ENCODE measurements at regions not wholly inside any gene's neighbourhood (a gene's known extent, or its start where the extent isn't known, plus 50 kb on each side); places are given as distances from the start of the nearest gene placed in this dataset.

GRCh38 chr7:108628678-108629077, 59.0 kb downstream of the DNAJB9 start:
- no peak for TF ChIP-seq MAFK (IDR thresholded peaks at IDR 0.05; ENCODE audit: low read depth, low read length)
- TF ChIP-seq CTCF (conservative IDR thresholded peaks at IDR 0.05; ENCODE audit: low read depth, low read length), result no peak
- no peak for TF ChIP-seq SMC3 (IDR thresholded peaks at IDR 0.05; ENCODE audit: low read depth, low read length)
- TF ChIP-seq MAZ (IDR thresholded peaks at IDR 0.05; ENCODE audit: borderline replicate concordance, low read depth, low read length), result no peak
- no peak for TF ChIP-seq RAD21 (IDR thresholded peaks at IDR 0.05; ENCODE audit: low read length)
- no peak for TF ChIP-seq POLR2A (IDR thresholded peaks at IDR 0.05; ENCODE audit: low read depth, low read length)
- TF ChIP-seq BHLHE40 (IDR thresholded peaks at IDR 0.05; ENCODE audit: low read depth, low read length), result no peak
- no peak for TF ChIP-seq FOS (IDR thresholded peaks at IDR 0.05; ENCODE audit: low read depth, low read length)
- TF ChIP-seq CEBPB (IDR thresholded peaks at IDR 0.05; ENCODE audit: low read depth, low read length), result no peak
- TF ChIP-seq USF2 (IDR thresholded peaks at IDR 0.05; ENCODE audit: low read depth, low read length), result no peak
- TF ChIP-seq MXI1 (IDR thresholded peaks at IDR 0.05; ENCODE audit: borderline replicate concordance, low read depth, low read length), result no peak
- TF ChIP-seq RCOR1 (IDR thresholded peaks at IDR 0.05; ENCODE audit: insufficient replicate concordance, low read length), result no peak
